Kidney (tissue), 13 donors: ENCODE measurements at regions not wholly inside any gene's neighbourhood (a gene's known extent, or its start where the extent isn't known, plus 50 kb on each side); places are given as distances from the start of the nearest gene placed in this dataset.

ENCODE experiments used
- DNase-seq, 5 donors: peaks; one replicate each; pipeline ENCODE4 v3.0.0-alpha.2; 2013 to 2020
- FAIRE-seq: peaks from 2 replicates; lab custom pipeline; 2012; peaks lifted over from hg19 to GRCh38; lab: Jason Lieb, UNC
- H3K27ac ChIP-seq, 2 donors: one replicate each; pipeline ENCODE4 v1.7.0; 2013; ENCODE audit warnings: low read depth in 2 of 2, low read length in 2 of 2, inconsistent platforms in 1 of 2
- H3K27me3 ChIP-seq: one replicate; pipeline ENCODE4 v1.7.1; 2013; ENCODE audit warnings: low read length, inconsistent platforms; ENCODE audit not compliant: control insufficient read depth, insufficient read depth
- H3K36me3 ChIP-seq, 3 donors: one replicate each; pipeline versions ENCODE4 v1.7.0 to v1.7.1; 2013; ENCODE audit warnings: low read length in 3 of 3, control low read depth in 1 of 3, inconsistent platforms in 1 of 3; ENCODE audit not compliant: insufficient read depth in 3 of 3, control insufficient read depth in 2 of 3
- H3K4me1 ChIP-seq, 3 donors: one replicate each; pipeline versions ENCODE4 v1.7.0 to v1.7.1; 2013; ENCODE audit warnings: low read length in 3 of 3, inconsistent platforms in 1 of 3, low read depth in 1 of 3; ENCODE audit not compliant: control insufficient read depth in 2 of 3, insufficient read depth in 2 of 3
- H3K4me3 ChIP-seq, 3 donors: one replicate each; pipeline versions ENCODE4 v1.7.0 to v1.8.1; 2013; ENCODE audit warnings: low read length in 3 of 3, control low read depth in 1 of 3, inconsistent platforms in 1 of 3
- H3K9ac ChIP-seq, 3 donors: one replicate each; pipeline versions ENCODE4 v1.7.0 to v1.7.1; 2013; ENCODE audit warnings: low read length in 3 of 3, control low read depth in 1 of 3, inconsistent platforms in 1 of 3
- H3K9me3 ChIP-seq, 3 donors: one replicate each; pipeline versions ENCODE4 v1.7.0 to v1.7.1; 2013; ENCODE audit warnings: low read length in 3 of 3, control low read depth in 1 of 3, inconsistent platforms in 1 of 3; ENCODE audit not compliant: control insufficient read depth in 2 of 3, insufficient read depth in 1 of 3
- CTCF ChIP-seq: IDR thresholded peaks from 3 replicates; pipeline ENCODE4 v1.5.1; 2012; ENCODE audit warnings: mild to moderate bottlenecking, moderate library complexity, borderline replicate concordance; ENCODE audit not compliant: insufficient read depth; ENCODE audit errors: extremely low read depth
- intact Hi-C: fragments of 100-400 bp; cut with DNase I; formaldehyde crosslinking; loops from one replicate; pipeline ENCODE4 v1.11.1; 2022
- donor health status: control.
- donor health status: control.
- donor health status: control.
- donor health status: control.
- donor health status: control.
- donor health status: DM: yes; HTN: yes; CAD: no.
- donor health status: Normal renal cell carcinoma (clear cell type).

GRCh38 chr13:84082462-84082861, 200.2 kb upstream of the SLITRK1 start:
- intact Hi-C loops, result no loop called here
- H3K27me3 ChIP-seq, result no peaks in the 10 kb centered on the region

GRCh38 chr13:84080748-84081530, 198.7 kb upstream of the SLITRK1 start:
- no peak for FAIRE-seq
- TF ChIP-seq CTCF, result no peak

More at GRCh38 chr13:84082462-84082861, 200.2 kb upstream of the SLITRK1 start:
- Histone ChIP-seq H3K4me3 (no peak overlapping the region), H3K9ac (no peak overlapping the region), H3K27ac (no peak overlapping the region), H3K36me3 (no peaks in the 10 kb centered on the region), H3K4me1 (no peaks in the 10 kb centered on the region), H3K9me3 (peaks cover 0 to 6% (median 0%) of the 10 kb centered on the region in 3 donors)
- FAIRE-seq, result no peak
- no peak for TF ChIP-seq CTCF
- DNase-seq, result no peak

GRCh38 chr13:84077271-84077670, 195.0 kb upstream of the SLITRK1 start:
- DNase-seq, result peak in 2 of 5 donors; percentile 0 to 6
- H3K4me3 ChIP-seq, result no peak overlapping the region
- H3K27me3 ChIP-seq, result no peaks in the 10 kb centered on the region
- TF ChIP-seq CTCF, result no peak
- intact Hi-C loops, result no loop called here
- FAIRE-seq, result no peak
- H3K9me3 ChIP-seq, result no peaks in the 10 kb centered on the region
- H3K36me3 ChIP-seq, result no peaks in the 10 kb centered on the region
- no peak overlapping the region for H3K9ac ChIP-seq
- no peak overlapping the region for H3K27ac ChIP-seq
- H3K4me1 ChIP-seq, result no peaks in the 10 kb centered on the region

More at GRCh38 chr13:84080748-84081530, 198.7 kb upstream of the SLITRK1 start:
- Histone ChIP-seq H3K4me3 (no peak overlapping the region), H3K4me1 (no peaks in the 10 kb centered on the region), H3K9me3 (no peaks in the 10 kb centered on the region), H3K27ac (no peak overlapping the region), H3K9ac (no peak overlapping the region), H3K36me3 (no peaks in the 10 kb centered on the region), H3K27me3 (no peaks in the 10 kb centered on the region)
- intact Hi-C loops, result no loop called here
- no peak for DNase-seq

- Histone ChIP-seq H3K27me3 (no peaks in the 10 kb centered on the region), H3K4me1 (no peaks in the 10 kb centered on the region), H3K4me3 (no peak overlapping the region), H3K27ac (no peak overlapping the region), H3K9me3 (no peaks in the 10 kb centered on the region), H3K9ac (no peak overlapping the region), H3K36me3 (no peaks in the 10 kb centered on the region)
- DNase-seq, result no peak
- intact Hi-C loops, result no loop called here
- TF ChIP-seq CTCF, result no peak
- no peak for FAIRE-seq
Measured at GRCh38 chr13:84076280-84076679, 194.0 kb upstream of the SLITRK1 start.
